Erythroblast (primary cell): ENCODE measurements at regions not wholly inside any gene's neighbourhood (a gene's known extent, or its start where the extent isn't known, plus 50 kb on each side); places are given as distances from the start of the nearest gene placed in this dataset.

Experiments used
- GATA1 ChIP-seq: IDR thresholded peaks from 2 replicates; pipeline ENCODE4 v1.6.1; 2011; ENCODE audit warnings: low read depth, mild to moderate bottlenecking, control low read depth, low read length, moderate library complexity
- POLR2A ChIP-seq: IDR thresholded peaks from 2 replicates; pipeline ENCODE4 v1.6.1; 2011; ENCODE audit warnings: mild to moderate bottlenecking, low read length

DNA sequence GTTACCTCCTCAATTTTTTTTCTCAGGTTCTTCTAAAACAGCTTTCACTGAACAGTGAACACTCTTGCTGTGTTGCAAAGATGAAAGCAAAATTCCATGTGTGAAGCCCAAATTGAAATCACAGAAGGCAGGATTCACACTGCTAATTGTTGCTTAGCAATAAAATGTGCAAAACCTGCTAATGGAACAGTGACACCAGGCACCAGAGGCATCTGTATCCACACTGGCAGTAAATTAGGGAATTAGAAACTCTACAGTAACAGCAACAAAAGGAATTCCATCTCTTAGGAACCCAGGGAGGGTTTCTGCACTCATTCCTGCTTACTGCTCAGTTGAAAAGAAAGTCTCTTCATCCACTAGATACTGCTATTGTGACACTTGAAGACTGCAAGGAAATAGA is 202.3 kb downstream of the GXYLT1 start:
- TF ChIP-seq POLR2A (no peak), GATA1 (no peak)
